GM21717 (cell line): ENCODE measurements at regions not wholly inside any gene's neighbourhood (a gene's known extent, or its start where the extent isn't known, plus 50 kb on each side); places are given as distances from the start of the nearest gene placed in this dataset.
"Not testable (repeated sequence)": the region's sequence is repeated elsewhere in the genome, so short reads cannot be mapped to it uniquely, and the experiment has no call there.

Source experiments
- ATAC-seq: cut with Tn5 transposase; IDR thresholded peaks from one replicate; pipeline ENCODE4 v1.9.1; 2021; ENCODE audit warnings: mild to moderate bottlenecking, moderate library complexity; ENCODE audit not compliant: unreplicated experiment

- ATAC-seq, result not testable (repeated sequence)
Measured at GRCh38 chr4:104002318-104002717, 282.5 kb upstream of the TACR3 start.

DNA sequence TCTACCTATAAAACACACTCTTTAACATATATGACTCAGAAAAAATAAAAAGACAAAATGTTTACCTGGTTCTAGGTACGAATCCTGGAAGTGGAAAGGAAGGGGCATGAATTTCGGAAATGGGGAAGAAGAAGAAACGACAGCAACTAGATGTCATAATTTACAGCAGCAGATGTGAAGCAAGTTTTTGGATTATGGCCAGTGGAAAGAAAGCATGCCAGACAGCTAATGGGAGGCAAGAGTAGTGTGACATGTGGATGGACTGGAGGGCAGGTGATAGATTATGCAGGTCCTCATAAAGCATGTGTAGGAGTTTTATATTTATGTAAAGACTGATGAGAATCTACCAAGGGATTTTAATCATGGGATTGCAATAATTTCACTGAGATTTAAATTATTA lies 279.0 kb upstream of the TACR3 start:
- ATAC-seq, result no peak

GRCh38 chr4:103996637-103997036 lies 276.9 kb upstream of the TACR3 start:
- ATAC-seq, result no peak

- ATAC-seq, result no peak
Measured at GRCh38 chr4:103996064-103996463, 276.3 kb upstream of the TACR3 start.

GRCh38 chr4:103994059-103994458 lies 274.3 kb upstream of the TACR3 start:
- ATAC-seq, result no peak

DNA sequence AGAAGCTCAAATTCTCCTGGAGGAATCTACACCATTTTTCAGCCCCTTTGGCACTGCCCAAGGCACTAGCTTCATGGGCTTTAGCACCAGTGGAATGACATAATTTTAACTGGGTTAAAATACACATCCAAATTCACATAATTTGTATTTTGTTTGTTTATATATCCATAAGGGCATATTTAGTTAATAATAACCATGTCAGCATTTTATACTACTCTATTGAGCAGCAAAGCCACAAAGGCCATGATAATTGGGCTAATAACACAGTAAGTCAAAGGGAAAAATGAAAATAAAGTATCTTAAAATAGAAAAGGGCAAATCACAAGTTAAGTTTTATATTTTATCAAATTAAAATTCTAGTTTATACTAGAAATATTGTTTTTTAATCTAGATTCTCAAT lies 262.7 kb upstream of the TACR3 start:
- no peak for ATAC-seq

- ATAC-seq, result no peak
Measured at GRCh38 chr4:103948244-103949018, 228.6 kb upstream of the TACR3 start.

GRCh38 chr4:103947617-103948016 lies 227.8 kb upstream of the TACR3 start:
- ATAC-seq, result no peak

DNA sequence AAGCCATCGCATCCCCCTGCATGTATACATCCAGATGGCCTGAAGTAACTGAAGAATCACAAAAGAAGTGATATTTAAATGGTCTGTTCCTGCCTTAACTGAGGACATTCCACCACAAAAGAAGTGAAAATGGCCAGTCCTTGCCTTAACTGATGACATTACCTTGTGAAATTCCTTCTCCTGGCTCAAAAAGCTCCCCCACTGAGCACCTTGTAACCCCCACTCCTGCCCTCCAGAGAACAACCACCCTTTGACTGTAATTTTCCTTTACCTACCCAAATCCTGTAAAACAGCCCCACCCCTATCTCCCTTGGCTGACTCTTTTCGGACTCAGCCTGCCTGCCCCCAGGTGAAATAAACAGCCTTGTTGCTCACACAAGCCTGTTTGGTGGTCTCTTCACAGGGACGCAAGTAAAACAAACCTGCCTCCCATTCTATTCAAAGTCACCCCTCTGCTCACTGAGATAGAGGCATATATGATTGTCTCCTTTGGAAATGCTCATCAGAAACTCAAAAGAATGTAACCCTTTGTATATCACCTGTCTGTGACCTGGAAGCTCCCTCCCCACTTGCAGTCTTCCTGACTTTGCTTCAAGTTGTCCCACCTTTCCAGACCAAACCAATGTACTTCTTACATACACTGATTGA lies 227.0 kb upstream of the TACR3 start:
- ATAC-seq, result not testable (repeated sequence)

GRCh38 chr4:103938488-103938887 lies 218.7 kb upstream of the TACR3 start:
- no peak for ATAC-seq

- no peak for ATAC-seq
Measured at GRCh38 chr4:103936653-103937145, 216.9 kb upstream of the TACR3 start.

DNA sequence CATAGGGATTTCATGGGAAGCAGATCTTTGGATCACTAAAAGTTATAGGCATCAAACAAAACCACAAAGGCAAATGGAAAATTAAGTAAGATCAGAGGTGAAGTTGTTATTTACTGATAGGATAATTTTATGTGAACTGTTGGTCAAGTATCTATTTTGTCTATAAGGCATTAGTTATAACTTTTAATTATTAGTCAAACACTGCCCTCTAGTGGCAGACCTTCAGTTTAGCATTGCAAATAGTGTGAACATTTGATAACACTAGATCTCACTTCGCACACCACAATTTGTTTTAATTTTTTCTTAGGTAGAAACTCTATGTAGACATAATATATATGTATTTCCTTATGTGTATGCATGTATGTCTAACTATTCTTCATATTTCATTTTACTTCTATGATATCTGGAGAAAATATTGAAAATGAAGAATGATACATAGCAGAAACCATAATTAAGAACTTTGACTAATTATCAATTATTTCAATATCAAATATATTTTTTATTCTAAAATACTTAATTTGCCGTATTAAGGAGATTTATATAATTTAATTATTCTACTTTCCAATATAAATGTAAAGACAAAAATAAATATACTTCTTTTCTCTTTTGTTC lies 214.5 kb upstream of the TACR3 start:
- ATAC-seq, result peak; percentile 81

DNA sequence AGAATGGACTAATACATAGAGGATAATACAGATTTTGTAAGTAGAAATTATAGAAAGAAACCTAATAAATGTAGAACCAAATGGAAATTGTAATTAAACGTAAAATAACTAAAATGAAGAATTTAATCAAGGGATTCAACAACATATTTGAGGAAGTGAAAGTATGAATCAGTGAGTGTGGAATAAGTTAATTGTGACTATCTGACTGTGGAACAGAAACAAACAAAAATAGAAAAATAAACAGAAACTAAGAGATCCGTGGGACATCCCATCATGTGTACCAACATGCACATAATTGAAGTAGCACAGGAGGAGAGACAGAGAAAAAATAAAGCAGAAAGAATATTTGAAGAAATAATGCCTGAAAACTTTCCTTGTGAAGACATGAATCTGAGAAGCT lies 208.6 kb upstream of the TACR3 start:
- no peak for ATAC-seq

- ATAC-seq, result no peak
Measured at GRCh38 chr4:103923551-103923950, 203.8 kb upstream of the TACR3 start.

DNA sequence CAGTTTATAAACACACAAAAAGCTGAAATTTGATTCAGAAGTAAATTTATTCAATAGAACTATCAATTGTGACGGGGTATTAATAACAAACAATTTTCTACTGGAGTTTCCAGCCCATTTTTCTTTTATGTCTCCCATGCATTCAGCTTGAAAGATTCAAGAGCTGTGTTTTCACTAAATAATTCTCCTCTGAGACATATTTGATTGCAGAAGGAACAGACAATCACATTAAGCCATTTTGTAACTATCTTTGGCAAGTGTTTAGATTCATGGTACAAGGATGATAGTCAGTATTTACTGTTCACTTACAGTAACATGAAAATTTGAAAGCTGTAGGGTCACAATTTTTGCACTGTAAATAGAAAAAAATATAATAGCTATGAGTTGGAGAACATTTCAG lies 198.4 kb upstream of the TACR3 start:
- ATAC-seq, result no peak

DNA sequence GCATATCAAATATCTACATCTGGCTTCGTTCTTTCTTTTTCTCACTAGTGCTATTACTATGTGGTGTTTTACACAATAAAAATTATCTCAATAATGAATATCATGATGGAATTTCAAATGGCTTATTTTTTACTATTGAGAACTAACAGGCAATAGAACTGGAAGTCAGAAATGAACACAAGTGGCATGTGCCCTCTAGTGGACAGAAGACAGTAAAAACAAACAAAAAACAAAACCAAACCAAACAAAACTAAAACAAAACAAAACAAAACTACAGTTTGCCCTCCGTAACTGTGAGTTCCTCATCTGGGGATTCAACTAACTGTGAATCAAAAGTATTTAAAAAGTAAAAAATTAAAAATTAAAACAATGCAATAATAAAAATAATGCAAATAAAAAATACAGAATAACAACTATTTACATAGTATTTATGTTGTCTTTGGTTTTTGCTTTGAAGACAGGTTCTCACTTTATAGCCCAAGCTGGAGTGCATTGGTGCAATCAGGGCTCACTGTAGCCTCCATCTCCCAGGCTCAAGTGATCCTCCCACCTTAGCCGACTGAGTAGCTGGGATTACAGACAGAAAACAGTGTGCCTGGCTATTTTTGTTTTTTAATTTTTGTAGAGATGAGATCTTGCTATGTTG lies 195.6 kb upstream of the TACR3 start:
- peak; percentile 94 for ATAC-seq

DNA sequence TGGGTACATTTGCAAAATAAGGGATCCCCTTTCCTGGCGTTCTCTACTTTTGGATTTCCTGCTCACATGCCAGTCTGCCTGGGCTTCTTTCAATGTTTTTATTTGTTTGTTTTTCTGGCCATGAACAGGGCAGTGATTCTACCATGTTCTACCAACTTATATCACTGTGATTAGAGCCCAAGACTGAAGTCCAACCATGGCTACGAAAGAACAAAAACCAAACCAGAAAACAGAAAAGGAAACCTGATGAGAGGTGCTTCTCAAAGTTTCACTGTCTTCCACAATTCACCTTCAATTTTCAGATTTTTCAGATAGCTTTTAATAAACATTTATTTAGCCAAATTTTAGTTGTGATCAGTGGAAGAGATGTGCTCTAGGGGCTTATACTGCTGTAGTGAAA lies 187.6 kb upstream of the TACR3 start:
- ATAC-seq, result no peak

- no peak for ATAC-seq
Measured at GRCh38 chr4:103904123-103904522, 184.3 kb upstream of the TACR3 start.

GRCh38 chr4:103902730-103903129 lies 182.9 kb upstream of the TACR3 start:
- ATAC-seq, result no peak

DNA sequence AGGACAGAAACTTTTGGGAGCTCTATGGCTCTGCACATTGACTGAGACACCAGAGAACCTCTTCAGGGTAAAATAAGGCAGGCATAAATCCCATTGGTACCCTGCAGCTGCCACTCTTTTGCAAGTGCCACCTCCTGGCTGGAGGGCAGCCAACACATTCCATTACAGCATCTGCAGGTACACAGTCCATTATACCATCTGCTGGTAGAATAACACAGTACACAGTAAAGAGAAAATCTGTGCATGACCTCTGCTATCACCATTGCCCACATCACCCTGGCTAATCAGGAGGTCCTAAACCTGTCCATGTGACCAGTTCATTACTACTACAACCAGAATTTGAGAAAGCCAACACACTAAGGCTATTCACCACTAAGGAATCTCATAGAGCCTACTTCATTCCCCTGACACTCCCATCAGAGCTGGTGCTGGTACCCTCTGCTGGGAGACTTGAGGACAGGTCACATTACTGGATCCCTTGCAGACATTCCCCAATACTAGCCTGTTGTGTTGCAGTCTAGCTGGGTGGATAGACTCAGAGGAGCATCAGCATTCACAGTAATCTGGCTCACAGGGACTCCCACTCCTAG lies 176.2 kb upstream of the TACR3 start:
- ATAC-seq, result no peak

DNA sequence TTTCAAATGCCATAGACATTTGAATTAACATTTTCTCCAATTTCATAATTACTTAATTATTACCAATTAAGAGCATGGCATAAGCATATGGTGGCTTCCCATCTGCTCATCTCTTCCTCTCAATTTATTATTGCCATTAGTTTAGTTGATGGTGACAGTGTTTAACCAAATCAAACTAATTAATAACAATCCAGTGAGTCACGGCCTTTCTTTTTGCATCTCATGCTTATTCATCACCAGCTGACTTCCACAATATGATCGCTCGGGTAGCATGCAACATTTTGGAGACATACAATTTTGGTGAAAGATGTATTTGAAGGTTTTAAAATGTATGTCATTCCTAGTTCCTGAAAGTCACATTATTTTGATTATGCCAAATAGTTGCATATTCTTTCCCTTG lies 172.8 kb upstream of the TACR3 start:
- no peak for ATAC-seq
